NCI-H2227 (cell line): ENCODE measurements at regions not wholly inside any gene's neighbourhood (a gene's known extent, or its start where the extent isn't known, plus 50 kb on each side); places are given as distances from the start of the nearest gene placed in this dataset.
"Not testable (repeated sequence)": the region's sequence is repeated elsewhere in the genome, so short reads cannot be mapped to it uniquely, and the experiment has no call there.

Experiments
- DNase-seq: peaks from one replicate; lab custom pipeline; 2025; ENCODE audit not compliant: unreplicated experiment; lab: John Stamatoyannopoulos, UW

- not testable (repeated sequence) for DNase-seq
Observed at GRCh38 chr13:63811428-63812004, 2395.9 kb upstream of the PCDH20 start.

DNA sequence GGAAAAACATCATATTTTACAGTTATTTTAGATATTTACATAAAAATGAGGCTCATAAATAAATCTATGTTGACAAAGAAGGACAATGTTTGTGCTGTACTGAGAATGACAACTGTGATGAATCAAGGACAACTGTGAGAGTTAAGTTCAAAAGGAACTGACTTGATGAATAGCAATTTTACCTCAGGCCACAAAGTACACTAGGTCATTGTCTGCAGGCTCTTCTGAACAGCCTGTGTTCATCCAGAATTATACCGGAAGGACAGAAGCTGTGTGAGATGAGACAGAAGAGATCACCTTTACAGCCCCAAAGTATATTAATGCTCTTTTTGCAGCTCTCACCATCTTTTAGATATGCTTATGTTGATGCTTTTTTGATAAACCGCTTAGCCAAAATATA, 2375.5 kb upstream of the PCDH20 start:
- DNase-seq: not testable (repeated sequence)

DNA sequence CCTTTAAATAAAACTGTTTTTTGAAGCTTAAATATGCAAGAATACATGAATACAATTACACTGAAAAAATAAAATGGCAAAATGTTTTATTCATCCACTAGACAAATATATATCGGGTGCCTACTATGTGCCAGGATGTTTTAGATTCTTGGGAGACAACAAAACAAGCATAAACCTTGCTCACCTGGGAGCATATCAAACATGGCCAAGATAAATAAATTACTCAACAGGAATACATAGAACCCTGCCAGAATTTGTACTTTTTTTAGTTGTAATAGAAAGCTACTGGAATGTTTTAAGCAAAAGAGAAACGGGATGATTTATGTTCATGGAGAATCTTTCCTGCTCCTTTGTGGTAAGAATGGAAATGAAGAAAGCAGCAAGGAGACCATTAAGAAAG, 2358.5 kb upstream of the PCDH20 start:
- DNase-seq: no peak

DNA sequence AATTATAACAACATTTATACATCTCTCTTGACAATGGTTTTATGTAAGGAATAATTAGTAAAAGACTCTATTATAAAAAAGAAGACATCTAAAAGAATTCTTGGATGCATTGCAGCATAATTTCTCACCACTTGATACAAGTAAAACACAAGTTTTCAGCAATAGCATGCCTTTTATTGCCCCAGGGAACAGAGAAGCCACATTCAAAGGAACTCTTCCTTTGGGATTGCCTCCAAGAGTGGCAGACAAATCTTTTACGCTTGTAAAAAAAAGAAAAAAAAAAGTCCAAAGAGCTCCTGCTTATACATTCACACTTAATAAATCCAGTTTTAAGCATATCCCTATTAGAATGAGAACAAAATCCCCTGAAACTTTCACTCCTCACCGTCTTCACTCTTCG, 2357.8 kb upstream of the PCDH20 start:
- no peak for DNase-seq

DNA sequence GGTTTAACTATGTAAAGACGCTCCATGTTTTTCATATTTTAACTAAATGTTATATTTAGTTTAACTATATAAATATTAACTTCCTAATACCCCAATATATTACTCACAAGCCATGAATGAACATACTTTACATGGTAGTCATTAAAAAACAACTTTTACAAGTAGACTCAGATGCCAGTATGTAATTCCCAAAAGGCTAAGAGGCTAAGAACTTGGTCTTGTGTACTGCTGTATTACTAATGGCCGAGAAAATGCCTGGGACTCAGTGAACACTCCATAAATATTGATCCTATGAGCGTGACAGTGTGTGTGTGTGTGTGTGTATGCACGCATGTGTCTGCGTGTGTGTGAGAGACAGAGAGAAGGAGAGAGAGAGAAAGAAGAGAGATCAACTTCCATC, 2342.0 kb upstream of the PCDH20 start:
- not testable (repeated sequence) for DNase-seq

GRCh38 chr13:63749857-63750256, 2334.2 kb upstream of the PCDH20 start:
- DNase-seq: not testable (repeated sequence)

- not testable (repeated sequence) for DNase-seq
Observed at GRCh38 chr13:63741814-63742101, 2326.1 kb upstream of the PCDH20 start.

DNA sequence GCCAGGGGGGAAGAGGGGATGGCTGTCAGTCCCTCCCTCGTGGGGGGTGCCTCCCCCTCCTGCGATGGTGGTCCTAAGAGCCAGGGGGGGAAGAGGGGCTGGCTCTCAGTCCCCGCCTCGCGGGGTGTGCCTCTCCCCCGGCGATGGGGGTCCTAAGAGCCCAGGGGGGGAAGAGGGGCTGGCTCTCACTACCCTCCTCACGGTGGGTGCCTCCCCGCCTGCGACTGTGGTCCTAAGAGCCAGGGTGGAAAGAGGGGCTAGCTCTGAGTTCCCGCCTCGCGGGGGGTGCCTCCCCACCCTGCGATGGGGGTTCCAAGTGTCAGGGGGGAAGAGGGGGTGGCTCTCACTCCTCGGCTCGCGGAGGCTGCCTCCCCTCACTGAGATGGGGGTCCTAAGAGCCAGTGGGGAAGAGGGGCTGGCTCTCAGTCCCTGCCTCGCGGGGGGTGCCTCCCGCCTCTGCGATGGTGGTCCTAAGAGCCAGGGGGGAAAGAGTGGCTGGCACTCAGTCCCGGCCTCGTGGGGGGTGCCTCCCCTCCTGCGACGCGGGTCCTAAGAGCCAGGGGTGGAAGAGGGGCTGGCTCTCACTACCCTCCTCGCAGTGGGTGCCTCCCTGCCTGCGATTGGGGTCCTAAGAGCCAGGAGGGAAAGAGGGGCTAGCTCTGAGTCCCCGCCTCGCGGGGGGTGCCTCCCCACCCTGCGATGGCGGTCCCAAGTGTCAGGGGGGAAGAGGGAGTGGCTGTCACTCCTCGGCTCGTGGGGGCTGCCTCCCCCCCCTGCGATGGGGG, 2325.6 kb upstream of the PCDH20 start:
- no peak for DNase-seq

DNA sequence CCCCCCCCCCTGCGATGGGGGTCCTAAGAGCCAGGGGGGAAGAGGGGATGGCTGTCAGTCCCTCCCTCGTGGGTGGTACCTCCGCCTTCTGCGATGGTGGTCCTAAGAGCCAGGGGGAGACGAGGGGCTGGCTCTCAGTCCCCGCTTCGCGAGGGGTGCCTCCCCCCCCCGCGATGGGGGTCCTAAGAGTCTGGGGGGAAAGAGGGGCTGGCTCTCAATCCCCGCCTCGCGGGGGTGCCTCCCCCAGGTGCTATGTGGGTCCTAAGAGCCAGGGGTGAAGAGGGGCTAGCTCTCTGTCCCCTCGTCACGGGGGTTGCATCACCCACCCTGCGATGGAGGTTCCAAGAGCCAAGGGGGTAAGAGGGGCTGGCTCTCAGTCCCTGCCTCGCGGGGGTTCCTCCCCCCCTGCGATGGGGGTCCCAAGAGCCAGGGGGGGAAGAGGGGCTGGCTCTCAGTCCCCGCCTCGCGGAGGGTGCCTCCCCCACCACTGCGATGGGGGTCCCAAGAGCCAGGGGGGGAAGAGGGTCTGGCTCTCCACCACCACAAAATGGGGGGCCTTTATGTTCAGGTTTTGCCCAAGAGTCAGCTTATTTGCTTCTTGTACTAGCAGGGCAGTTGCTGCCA, 2323.6 kb upstream of the PCDH20 start:
- DNase-seq: not testable (repeated sequence)

GRCh38 chr13:63737418-63737817, 2321.8 kb upstream of the PCDH20 start:
- DNase-seq: no peak

DNA sequence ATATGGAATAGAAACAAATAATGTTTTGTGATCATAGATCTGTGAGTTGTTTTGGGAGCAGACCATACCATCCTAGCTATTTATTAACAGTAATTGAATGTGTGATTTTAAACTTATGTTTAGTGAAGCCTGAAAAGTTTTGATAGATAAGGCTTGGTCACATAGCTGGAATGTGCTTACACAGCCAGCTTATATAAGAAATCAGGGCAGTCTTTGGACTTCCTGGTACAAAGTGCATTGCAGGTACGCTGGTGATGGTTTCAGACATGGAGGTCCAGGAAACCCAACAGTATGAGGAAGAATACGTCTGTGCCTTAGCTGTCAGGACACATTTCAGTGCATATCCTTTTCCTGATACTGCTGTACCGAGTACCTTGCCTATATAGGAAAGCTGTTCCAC, 2316.2 kb upstream of the PCDH20 start:
- DNase-seq: no peak

- not testable (repeated sequence) for DNase-seq
Observed at GRCh38 chr13:63712159-63712558, 2296.5 kb upstream of the PCDH20 start.

GRCh38 chr13:63706751-63707150, 2291.1 kb upstream of the PCDH20 start:
- DNase-seq: no peak

- no peak for DNase-seq
Observed at GRCh38 chr13:63704521-63704920, 2288.9 kb upstream of the PCDH20 start.

GRCh38 chr13:63700350-63700749, 2284.7 kb upstream of the PCDH20 start:
- no peak for DNase-seq

GRCh38 chr13:63699948-63700347, 2284.3 kb upstream of the PCDH20 start:
- no peak for DNase-seq

DNA sequence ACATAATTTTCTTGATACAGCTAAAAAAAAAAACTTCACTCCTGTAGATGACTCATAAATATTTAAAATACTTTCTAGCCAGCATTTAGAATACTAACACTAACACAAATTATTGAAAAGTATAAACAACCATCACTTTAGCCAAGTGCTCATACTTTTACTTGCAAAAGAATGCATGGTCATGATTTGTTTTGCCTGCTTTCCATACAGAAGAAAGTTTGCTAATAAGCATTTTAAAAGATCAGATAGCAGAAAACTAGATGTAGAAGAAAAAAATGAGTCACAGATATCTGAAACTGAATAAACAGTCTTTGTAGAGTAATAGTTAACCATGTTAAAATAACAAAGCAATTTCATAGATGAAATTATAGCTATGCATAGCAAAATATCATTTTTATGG, 2280.4 kb upstream of the PCDH20 start:
- DNase-seq: no peak

DNA sequence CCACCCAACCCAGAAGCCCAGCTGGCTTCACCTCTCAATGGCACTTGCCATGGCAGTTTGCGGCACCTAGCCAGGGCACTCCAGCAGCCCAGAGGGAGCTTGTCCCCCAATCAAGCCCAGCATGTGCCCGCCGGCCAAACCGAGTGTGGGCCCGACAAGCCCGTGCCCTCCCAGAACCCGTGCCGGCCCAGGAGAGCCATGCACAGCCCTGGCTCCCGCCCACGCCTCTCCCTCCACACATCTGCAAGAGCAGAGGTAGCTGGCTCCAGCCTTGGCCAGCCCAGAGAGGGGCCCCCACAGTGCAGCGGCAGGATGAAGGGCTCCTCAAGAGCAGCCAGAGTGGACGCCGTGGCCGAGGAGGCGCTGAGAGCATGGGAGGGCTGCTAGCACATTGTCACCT, 2278.0 kb upstream of the PCDH20 start:
- DNase-seq: no peak

- no peak for DNase-seq
Observed at GRCh38 chr13:63691474-63691873, 2275.8 kb upstream of the PCDH20 start.

DNA sequence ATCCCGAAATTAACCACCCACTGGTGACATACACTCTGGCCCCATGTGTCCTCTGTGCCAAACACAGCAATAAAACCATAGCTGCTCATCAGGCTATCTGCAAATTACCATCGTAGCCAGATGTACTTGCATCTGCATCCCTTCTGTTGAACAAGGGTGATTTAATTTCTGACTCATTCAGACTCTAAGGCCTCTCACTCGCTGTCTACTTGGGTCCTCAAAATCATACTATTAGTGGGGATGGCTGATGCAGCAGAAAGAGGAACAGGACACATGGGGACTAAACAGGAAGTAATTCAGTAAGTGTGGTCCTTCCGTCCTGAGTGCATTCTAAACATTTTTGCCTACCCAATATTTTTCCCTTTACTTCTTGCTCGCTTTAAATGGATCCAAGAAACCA, 2275.0 kb upstream of the PCDH20 start:
- no peak for DNase-seq

DNA sequence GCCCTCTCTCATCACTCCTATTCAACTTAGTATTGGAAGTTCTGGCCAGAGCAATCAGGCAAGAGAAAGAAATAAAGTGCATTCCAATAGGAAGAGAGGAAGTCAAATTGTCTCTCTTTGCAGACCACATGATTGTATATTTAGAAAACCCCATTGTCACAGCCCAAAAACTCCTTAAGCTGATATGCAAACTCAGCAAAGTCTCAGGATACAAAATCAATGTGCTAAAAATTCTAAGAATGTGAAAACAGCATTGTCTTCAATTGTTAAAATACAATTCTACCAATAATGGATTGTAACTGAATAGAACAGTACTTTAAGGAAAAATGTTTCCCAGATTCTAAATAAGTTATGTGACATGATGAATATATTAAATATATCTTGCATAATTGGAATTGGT, 2269.2 kb upstream of the PCDH20 start:
- no peak for DNase-seq

DNA sequence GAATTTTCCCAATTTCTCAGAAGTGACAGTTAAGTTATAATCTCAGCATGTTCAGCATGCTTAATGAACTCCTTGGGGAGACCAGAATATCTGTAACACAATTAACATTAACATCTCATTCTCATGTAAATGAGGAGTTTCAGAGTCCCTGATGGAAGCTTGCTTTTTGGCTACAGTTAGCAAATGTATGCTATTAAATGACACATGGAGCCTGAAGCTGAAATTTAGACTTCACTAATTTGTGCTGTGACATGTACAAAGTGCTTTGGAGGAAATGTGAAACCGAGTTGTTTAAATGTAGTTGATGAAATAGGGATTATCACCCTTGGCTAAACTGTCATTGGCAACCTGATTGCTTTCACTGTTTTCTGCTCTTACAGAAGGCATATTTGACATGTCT, 2265.1 kb upstream of the PCDH20 start:
- no peak for DNase-seq

- DNase-seq: no peak
Observed at GRCh38 chr13:63671296-63671695, 2255.6 kb upstream of the PCDH20 start.
